ENCODE measurements at regions not wholly inside any gene's neighbourhood (a gene's known extent, or its start where the extent isn't known, plus 50 kb on each side); places are given as distances from the start of the nearest gene placed in this dataset.

- DNase-seq (ENCODE audit: low spot score) (no peak), ATAC-seq (ENCODE audit: low FRiP score) (no peak)
- no peak for TF ChIP-seq CTCF (IDR thresholded peaks at IDR 0.05)
These were observed 84.4 kb downstream of the SDC1 start for GRCh38 chr2:20140321-20141055.

GRCh38 chr2:20139407-20140172 is 85.3 kb downstream of the SDC1 start:
- DNase-seq (ENCODE audit: low spot score) (no peak), ATAC-seq (ENCODE audit: low FRiP score) (no peak)
- no peak for TF ChIP-seq CTCF (IDR thresholded peaks at IDR 0.05)

GRCh38 chr2:20138696-20139095 is 86.2 kb downstream of the SDC1 start:
- ATAC-seq (ENCODE audit: low FRiP score) (no peak), DNase-seq (ENCODE audit: low spot score) (no peak)

GRCh38 chr2:20137884-20138283 is 86.5 kb upstream of the LAPTM4A start:
- DNase-seq (ENCODE audit: low spot score) = no peak
- no peak for ATAC-seq (ENCODE audit: low FRiP score)
- no peak for TF ChIP-seq CTCF (IDR thresholded peaks at IDR 0.05)

More at GRCh38 chr2:20138696-20139095, 86.2 kb downstream of the SDC1 start:
- no peak for TF ChIP-seq CTCF (IDR thresholded peaks at IDR 0.05)

- TF ChIP-seq CTCF (IDR thresholded peaks at IDR 0.05) = no peak
- no peak for ATAC-seq (ENCODE audit: low FRiP score)
These were observed 85.7 kb upstream of the LAPTM4A start for GRCh38 chr2:20137131-20137571.

GRCh38 chr2:20136149-20136548 is 84.7 kb upstream of the LAPTM4A start:
- TF ChIP-seq CTCF (IDR thresholded peaks at IDR 0.05) = no peak
- DNase-seq (ENCODE audit: low spot score) (no peak), ATAC-seq (ENCODE audit: low FRiP score) (no peak)

More at GRCh38 chr2:20137131-20137571, 85.7 kb upstream of the LAPTM4A start:
- DNase-seq (ENCODE audit: low spot score) = no peak
